Choroid plexus epithelial cell (primary cell): ENCODE measurements at regions not wholly inside any gene's neighbourhood (a gene's known extent, or its start where the extent isn't known, plus 50 kb on each side); places are given as distances from the start of the nearest gene placed in this dataset.
A peak's percentile ranks its signal among the peaks of the same experiment; 100 is the strongest.

Experiments
- DNase-seq: peaks from one replicate; pipeline ENCODE4 v3.0.0-alpha.2; 2010; ENCODE audit warnings: low read depth
- H3K4me3 ChIP-seq: 2 replicates; pipeline ENCODE4 v1.5.1; 2011; ENCODE audit warnings: low read depth, mild to moderate bottlenecking, control low read depth, low read length, moderate library complexity
- CTCF ChIP-seq: conservative IDR thresholded peaks from 2 replicates; pipeline ENCODE4 v1.5.1; 2011; ENCODE audit warnings: low read depth, mild to moderate bottlenecking, control low read depth, inconsistent platforms, low read length, moderate library complexity

- no peak overlapping the region for H3K4me3 ChIP-seq
- TF ChIP-seq CTCF: no peak
- DNase-seq: no peak
Observed at GRCh38 chr5:92455011-92455410, 1071.9 kb upstream of the ARRDC3 start.

GRCh38 chr5:92444888-92445287 lies 1061.8 kb upstream of the ARRDC3 start:
- H3K4me3 ChIP-seq: no peak overlapping the region
- no peak for TF ChIP-seq CTCF
- no peak for DNase-seq

GRCh38 chr5:92435781-92436180 lies 1052.7 kb upstream of the ARRDC3 start:
- no peak for DNase-seq
- no peak for TF ChIP-seq CTCF
- H3K4me3 ChIP-seq: no peak overlapping the region

- TF ChIP-seq CTCF: no peak
- H3K4me3 ChIP-seq: no peak overlapping the region
- DNase-seq: no peak
Observed at GRCh38 chr5:92429646-92430045, 1046.5 kb upstream of the ARRDC3 start.

- TF ChIP-seq CTCF: no peak
- no peak overlapping the region for H3K4me3 ChIP-seq
- no peak for DNase-seq
Observed at GRCh38 chr5:92428415-92428814, 1045.3 kb upstream of the ARRDC3 start.

GRCh38 chr5:92424785-92425426 lies 1041.8 kb upstream of the ARRDC3 start:
- no peak overlapping the region for H3K4me3 ChIP-seq
- DNase-seq: no peak
- TF ChIP-seq CTCF: no peak

GRCh38 chr5:92421942-92422341 lies 1038.8 kb upstream of the ARRDC3 start:
- DNase-seq: peak; percentile 10
- TF ChIP-seq CTCF: no peak
- no peak overlapping the region for H3K4me3 ChIP-seq
